G401.6 (cell line): ENCODE measurements at regions not wholly inside any gene's neighbourhood (a gene's known extent, or its start where the extent isn't known, plus 50 kb on each side); places are given as distances from the start of the nearest gene placed in this dataset.

ENCODE experiments used
- FAIRE-seq: peaks from 2 replicates; lab custom pipeline; 2012; peaks lifted over from hg19 to GRCh38; lab: Jason Lieb, UNC

GRCh38 chr1:221806984-221807383 is 65.1 kb upstream of the DUSP10 start:
- FAIRE-seq, result no peak

GRCh38 chr1:221806236-221806635 is 64.3 kb upstream of the DUSP10 start:
- FAIRE-seq, result no peak

GRCh38 chr1:221805121-221805520 is 63.2 kb upstream of the DUSP10 start:
- FAIRE-seq, result no peak

- no peak for FAIRE-seq
Observed at GRCh38 chr1:221804303-221804702, 62.4 kb upstream of the DUSP10 start.

- FAIRE-seq, result no peak
Observed at GRCh38 chr1:221801773-221802516, 60.1 kb upstream of the DUSP10 start.

GRCh38 chr1:221801251-221801661 is 59.4 kb upstream of the DUSP10 start:
- FAIRE-seq, result no peak

GRCh38 chr1:221800831-221801230 is 58.9 kb upstream of the DUSP10 start:
- FAIRE-seq, result no peak

- FAIRE-seq, result no peak
Observed at GRCh38 chr1:221797506-221797905, 55.6 kb upstream of the DUSP10 start.

- no peak for FAIRE-seq
Observed at GRCh38 chr1:221796700-221797099, 54.8 kb upstream of the DUSP10 start.

- no peak for FAIRE-seq
Observed at GRCh38 chr1:221795380-221795779, 53.5 kb upstream of the DUSP10 start.

- FAIRE-seq, result no peak
Observed at GRCh38 chr1:221794935-221795334, 53.0 kb upstream of the DUSP10 start.

GRCh38 chr1:221794079-221794670 is 52.3 kb upstream of the DUSP10 start:
- FAIRE-seq, result no peak

- FAIRE-seq, result no peak
Observed at GRCh38 chr1:221793439-221794078, 51.7 kb upstream of the DUSP10 start.

- no peak for FAIRE-seq
Observed at GRCh38 chr1:221791846-221792245, 50.0 kb upstream of the DUSP10 start.
